ENCODE measurements at regions not wholly inside any gene's neighbourhood (a gene's known extent, or its start where the extent isn't known, plus 50 kb on each side); places are given as distances from the start of the nearest gene placed in this dataset.

DNA sequence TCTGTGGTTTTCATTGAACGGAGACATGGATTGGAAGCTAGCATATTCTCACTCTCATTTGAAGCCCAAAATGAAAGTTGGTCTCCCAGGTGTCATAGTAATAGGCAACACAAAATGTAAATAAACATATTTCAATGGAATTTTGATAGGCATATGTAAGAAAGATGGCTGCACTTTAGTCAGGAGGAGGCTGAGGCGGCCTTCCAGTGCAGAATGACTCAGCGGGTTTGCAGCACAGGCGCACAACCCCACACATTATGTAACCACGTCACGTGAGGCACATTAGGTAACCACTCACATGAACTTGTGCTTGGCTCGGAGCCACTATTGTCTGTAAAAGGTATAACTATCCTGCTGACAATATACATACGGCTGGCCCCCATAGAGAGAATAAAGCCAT, 381.7 kb downstream of the GPAT3 start:
- no peak overlapping the region for H2BK15ac ChIP-seq (ENCODE audit: low read depth, low read length)

More for the DNA sequence above, 381.7 kb downstream of the GPAT3 start:
- Mint-ChIP-seq H3K27me3 (ENCODE audit: low read depth) (peaks cover 20% of the 10 kb centered on the region), H3K4me1 (peaks cover 39 to 41% of the 10 kb centered on the region in 2 experiments), H3K4me3 (no peak overlapping the region), H3K36me3 (ENCODE audit: insufficient read depth in 1 of 3, low read depth in 3 of 3) (peaks cover 0 to 5% (median 0%) of the 10 kb centered on the region in 3 experiments; a peak in 1 of 7 replicates), H3K27ac (no peak overlapping the region), H3K9me3 (peaks cover 0 to 5% of the 10 kb centered on the region in 2 experiments; a peak in 2 of 5 replicates)
- Histone ChIP-seq H3K14ac (ENCODE audit: insufficient read depth, low read length) (no peak overlapping the region), H3K23ac (ENCODE audit: insufficient read length, low read depth, low read length) (no peak overlapping the region), H2AK5ac (ENCODE audit: insufficient read length, low read length) (no peak overlapping the region), H3K79me1 (ENCODE audit: insufficient read depth, low read depth, low read length, poor library complexity, severe bottlenecking) (no peaks in the 10 kb centered on the region), H4K5ac (ENCODE audit: insufficient read length, low read depth, low read length) (no peak overlapping the region), H3K9ac (ENCODE audit: extremely low read depth, insufficient read length, low read length) (no peak overlapping the region), H4K20me1 (ENCODE audit: control insufficient read depth, insufficient read depth, insufficient read length) (no peaks in the 10 kb centered on the region), H3K27ac (ENCODE audit: insufficient read length, low read depth, low read length) (no peak overlapping the region), H3T11ph (ENCODE audit: low read length) (no peak overlapping the region), H3K4ac (ENCODE audit: low read depth, low read length) (no peak overlapping the region), H4K91ac (ENCODE audit: insufficient read length, low read depth, low read length) (no peak overlapping the region), H4K8ac (replicated peaks; ENCODE audit: insufficient read length, low read depth, low read length) (no peak overlapping the region), H3K4me1 (ENCODE audit: insufficient read depth, low read length) (peaks cover 2% of the 10 kb centered on the region; the same call in 1 of the 2 replicates), H2AFZ (ENCODE audit: low read length) (no peak overlapping the region), H3K9me3 (ENCODE audit: control insufficient read depth, low read depth, low read length) (no peaks in the 10 kb centered on the region), H3K56ac (ENCODE audit: insufficient read length, low read depth, low read length) (no peak overlapping the region), H2BK5ac (ENCODE audit: insufficient read length, low read length) (no peak overlapping the region), H2BK12ac (ENCODE audit: insufficient read length, low read depth, low read length) (no peak overlapping the region), H2BK120ac (ENCODE audit: low read depth, low read length, poor library complexity, severe bottlenecking) (no peak overlapping the region), H3K27me3 (ENCODE audit: insufficient read depth, low read length) (no peaks in the 10 kb centered on the region), H2BK20ac (ENCODE audit: low read depth, low read length, poor library complexity, severe bottlenecking) (no peak overlapping the region), H3K4me2 (ENCODE audit: insufficient read depth, insufficient read length, low read length) (no peak overlapping the region), H3K18ac (ENCODE audit: insufficient read length, low read depth, low read length) (no peak overlapping the region), H3K79me2 (ENCODE audit: insufficient read depth, low read length) (no peaks in the 10 kb centered on the region), H3K23me2 (ENCODE audit: insufficient read length, low read depth, low read length, poor library complexity, severe bottlenecking) (no peaks in the 10 kb centered on the region)
- TF ChIP-seq CTCF (conservative IDR thresholded peaks at IDR 0.05) = no peak
- no CpG with 5 or more reads among the region's 8 CpGs for WGBS (ENCODE audit: extremely low coverage, insufficient read length, low lambda C conversion rate)
- DNase-seq = no peak
